ENCODE measurements at regions not wholly inside any gene's neighbourhood (a gene's known extent, or its start where the extent isn't known, plus 50 kb on each side); places are given as distances from the start of the nearest gene placed in this dataset.

DNA sequence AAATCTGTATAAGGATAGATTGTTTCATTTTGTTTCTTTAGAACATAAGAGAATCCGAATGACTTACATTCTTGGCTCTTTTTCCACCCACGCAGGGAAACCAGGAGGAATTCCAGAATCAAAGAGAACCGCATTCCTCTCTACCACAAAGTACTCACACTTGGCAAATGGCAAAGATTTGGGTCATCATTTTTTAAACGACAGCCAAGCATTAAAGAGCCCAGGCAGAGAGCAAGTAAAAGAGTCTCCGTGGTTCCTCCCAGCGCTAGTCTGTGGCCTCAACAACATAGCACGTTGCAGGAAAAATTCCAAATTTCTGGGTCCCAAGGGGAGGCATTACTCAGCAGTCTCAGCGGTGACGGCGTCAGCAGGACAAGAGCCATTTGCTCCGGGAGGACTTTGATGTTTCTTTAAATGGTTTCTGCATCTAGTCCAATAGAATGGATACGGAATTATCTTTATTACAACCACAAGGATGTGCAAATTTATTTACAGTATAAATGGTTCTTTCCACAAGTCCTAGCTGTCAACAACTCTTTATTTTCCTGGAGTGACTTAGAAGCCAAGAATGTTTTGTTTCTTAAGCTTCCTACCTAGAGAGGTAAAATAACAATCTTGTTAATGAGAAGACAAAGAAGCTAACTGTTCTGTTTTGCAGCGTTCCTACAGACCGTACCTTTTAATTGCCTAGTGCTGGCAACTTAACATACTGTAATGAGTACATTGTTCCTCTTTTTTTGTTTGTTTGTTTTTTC, 232.5 kb downstream of the SKIDA1 start:
- DNase-seq: peak in 1 of 2 donors; percentile 85
- H3K27ac ChIP-seq: peak overlapping the region in 2 of 5 donors; percentile 2 to 10
- no peaks in the 10 kb centered on the region for H3K9me3 ChIP-seq
- H3K36me3 ChIP-seq: no peaks in the 10 kb centered on the region
- TF ChIP-seq POLR2A (IDR thresholded peaks at IDR 0.05) (no peak), POLR2AphosphoS5 (IDR thresholded peaks at IDR 0.05) (peak in 1 of 3 donors; percentile 50)
- peak overlapping the region; percentile 2 to 15 (median 9) for H3K4me3 ChIP-seq
- intact Hi-C loops (cut with DNase I; ENCODE audit: low total_unique reads): no loop called here
- peaks cover 0 to 5% (median 0%) of the 10 kb centered on the region in 3 donors for H3K27me3 ChIP-seq
- H3K4me1 ChIP-seq: peaks cover 0 to 21% (median 10%) of the 10 kb centered on the region in 4 donors
- WGBS, 5 donors: 4 to 7% (median 5%) methylated on average over 14 of the region's 14 CpGs

DNA sequence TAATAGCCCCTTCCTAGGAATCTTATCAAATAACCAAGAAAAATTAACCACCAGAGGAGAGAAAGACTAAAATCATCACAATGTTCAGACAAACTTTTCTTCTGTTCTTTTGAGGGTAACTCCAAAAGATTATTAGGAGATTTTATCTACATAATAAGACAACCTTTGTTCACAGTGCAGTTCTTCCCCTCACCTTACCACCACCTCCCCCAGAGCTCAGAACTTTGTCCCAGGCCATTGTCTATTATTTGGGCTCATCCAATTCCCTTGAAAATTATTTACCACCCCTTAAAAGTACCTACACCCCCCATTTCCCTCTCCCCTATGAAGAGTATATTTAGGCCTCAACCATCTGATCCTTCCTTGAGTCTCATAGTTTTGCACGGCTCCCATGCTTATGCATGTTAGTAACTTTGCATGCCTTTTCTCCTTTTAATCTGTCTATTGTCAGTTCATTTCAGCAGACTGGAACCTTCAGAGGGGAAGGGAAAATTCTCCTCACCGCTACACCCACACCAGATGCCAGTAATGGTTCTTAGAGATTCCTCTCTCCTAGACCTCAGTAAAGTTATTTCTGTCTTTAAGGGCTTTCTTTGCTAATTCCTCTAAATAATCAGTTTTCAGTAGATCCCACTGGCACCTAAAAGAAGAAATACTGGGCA, 234.9 kb downstream of the SKIDA1 start:
- Histone ChIP-seq H3K27ac (no peak overlapping the region), H3K36me3 (no peaks in the 10 kb centered on the region), H3K4me3 (no peak overlapping the region), H3K27me3 (peaks cover 0 to 5% (median 0%) of the 10 kb centered on the region in 3 donors), H3K9me3 (no peaks in the 10 kb centered on the region), H3K4me1 (peaks cover 0 to 21% (median 10%) of the 10 kb centered on the region in 4 donors)
- WGBS, 5 donors: 74 to 100% (median 93%) methylated on average over 2 of the region's 2 CpGs
- intact Hi-C loops (cut with DNase I; ENCODE audit: low total_unique reads): no loop called here
- TF ChIP-seq POLR2A (IDR thresholded peaks at IDR 0.05) (no peak), POLR2AphosphoS5 (IDR thresholded peaks at IDR 0.05) (no peak)
- TF ChIP-seq, protein P1, sequence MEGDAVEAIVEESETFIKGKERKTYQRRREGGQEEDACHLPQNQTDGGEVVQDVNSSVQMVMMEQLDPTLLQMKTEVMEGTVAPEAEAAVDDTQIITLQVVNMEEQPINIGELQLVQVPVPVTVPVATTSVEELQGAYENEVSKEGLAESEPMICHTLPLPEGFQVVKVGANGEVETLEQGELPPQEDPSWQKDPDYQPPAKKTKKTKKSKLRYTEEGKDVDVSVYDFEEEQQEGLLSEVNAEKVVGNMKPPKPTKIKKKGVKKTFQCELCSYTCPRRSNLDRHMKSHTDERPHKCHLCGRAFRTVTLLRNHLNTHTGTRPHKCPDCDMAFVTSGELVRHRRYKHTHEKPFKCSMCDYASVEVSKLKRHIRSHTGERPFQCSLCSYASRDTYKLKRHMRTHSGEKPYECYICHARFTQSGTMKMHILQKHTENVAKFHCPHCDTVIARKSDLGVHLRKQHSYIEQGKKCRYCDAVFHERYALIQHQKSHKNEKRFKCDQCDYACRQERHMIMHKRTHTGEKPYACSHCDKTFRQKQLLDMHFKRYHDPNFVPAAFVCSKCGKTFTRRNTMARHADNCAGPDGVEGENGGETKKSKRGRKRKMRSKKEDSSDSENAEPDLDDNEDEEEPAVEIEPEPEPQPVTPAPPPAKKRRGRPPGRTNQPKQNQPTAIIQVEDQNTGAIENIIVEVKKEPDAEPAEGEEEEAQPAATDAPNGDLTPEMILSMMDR (IDR thresholded peaks at IDR 0.05): no peak
- DNase-seq: no peak

DNA sequence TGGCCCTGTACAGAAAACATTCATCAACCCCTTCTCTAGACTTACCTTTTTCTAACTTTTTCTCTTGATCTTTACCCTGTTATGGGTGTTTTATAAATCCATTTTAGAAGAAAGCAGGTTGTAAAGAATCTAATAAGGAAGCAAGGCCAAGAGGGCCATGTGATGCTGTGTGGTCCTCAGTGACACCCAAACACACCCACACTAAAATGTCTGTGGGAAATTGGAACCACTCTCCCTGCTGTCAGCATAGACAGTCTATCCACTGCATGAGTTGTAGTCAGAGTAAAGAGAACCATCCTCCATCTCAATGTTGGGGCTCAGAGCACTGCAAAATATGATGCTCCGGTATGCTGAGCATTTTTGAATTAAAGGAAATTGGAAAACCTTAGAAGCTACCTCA, 235.5 kb downstream of the SKIDA1 start:
- H3K36me3 ChIP-seq: no peaks in the 10 kb centered on the region
- peaks cover 0 to 21% (median 10%) of the 10 kb centered on the region in 4 donors for H3K4me1 ChIP-seq
- H3K4me3 ChIP-seq: no peak overlapping the region
- H3K27me3 ChIP-seq: peaks cover 0 to 5% (median 0%) of the 10 kb centered on the region in 3 donors
- intact Hi-C loops (cut with DNase I; ENCODE audit: low total_unique reads): no loop called here
- WGBS, 5 donors: 88 to 100% (median 94%) methylated on average over 1 of the region's 1 CpG
- no peaks in the 10 kb centered on the region for H3K9me3 ChIP-seq
- no peak for DNase-seq
- TF ChIP-seq, protein P1 (IDR thresholded peaks at IDR 0.05): no peak
- H3K27ac ChIP-seq: no peak overlapping the region

DNA sequence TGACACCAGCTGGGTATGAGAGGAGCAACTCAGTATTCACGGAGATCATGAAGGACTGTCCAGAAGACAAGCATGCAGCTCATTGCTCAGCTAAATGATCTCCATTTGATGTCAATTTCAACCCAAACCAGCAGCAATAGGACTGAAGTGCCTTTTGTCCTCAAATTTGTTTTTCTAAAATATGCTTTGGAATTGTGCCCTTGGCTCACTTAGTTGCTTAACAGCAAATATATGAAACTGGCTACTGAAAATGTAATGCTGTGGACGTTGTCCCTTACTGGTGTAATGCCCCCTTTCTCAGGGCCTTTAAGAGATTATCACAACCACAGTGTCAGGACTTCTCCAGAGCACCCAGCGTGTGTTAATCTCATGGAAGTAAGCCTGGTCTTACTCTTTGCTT, 236.2 kb downstream of the SKIDA1 start:
- Histone ChIP-seq H3K4me1 (peaks cover 0 to 21% (median 10%) of the 10 kb centered on the region in 4 donors), H3K27me3 (peaks cover 0 to 5% (median 0%) of the 10 kb centered on the region in 3 donors), H3K4me3 (no peak overlapping the region), H3K36me3 (no peaks in the 10 kb centered on the region), H3K9me3 (no peaks in the 10 kb centered on the region), H3K27ac (no peak overlapping the region)
- no peak for DNase-seq
- TF ChIP-seq EP300 (IDR thresholded peaks at IDR 0.05) (no peak), POLR2A (IDR thresholded peaks at IDR 0.05) (no peak), POLR2AphosphoS5 (IDR thresholded peaks at IDR 0.05) (no peak)
- TF ChIP-seq, protein P1 (IDR thresholded peaks at IDR 0.05): no peak
- 68 to 83% (median 78%) methylated on average over 3 of the region's 3 CpGs for WGBS, 5 donors
- intact Hi-C loops (cut with DNase I; ENCODE audit: low total_unique reads): no loop called here

Data from stomach (tissue), 8 donors.